GDM1 (cell line): ENCODE measurements at regions not wholly inside any gene's neighbourhood (a gene's known extent, or its start where the extent isn't known, plus 50 kb on each side); places are given as distances from the start of the nearest gene placed in this dataset.

Experiments used
- DNase-seq: peaks from one replicate; lab custom pipeline; 2025; lab: John Stamatoyannopoulos, UW

GRCh38 chr2:65737452-65738011 lies 305.1 kb upstream of the SPRED2 start:
- DNase-seq = no peak

GRCh38 chr2:65731476-65731875 lies 299.1 kb upstream of the SPRED2 start:
- DNase-seq = no peak

- DNase-seq = no peak
Observed at GRCh38 chr2:65730186-65730585, 297.8 kb upstream of the SPRED2 start.

- no peak for DNase-seq
Observed at GRCh38 chr2:65729246-65729645, 296.8 kb upstream of the SPRED2 start.

- no peak for DNase-seq
Observed at GRCh38 chr2:65728477-65729180, 296.2 kb upstream of the SPRED2 start.

GRCh38 chr2:65727816-65728215 lies 295.4 kb upstream of the SPRED2 start:
- no peak for DNase-seq

- DNase-seq = no peak
Observed at GRCh38 chr2:65727381-65727780, 295.0 kb upstream of the SPRED2 start.

GRCh38 chr2:65724752-65725151 lies 292.4 kb upstream of the SPRED2 start:
- no peak for DNase-seq

GRCh38 chr2:65724336-65724735 lies 291.9 kb upstream of the SPRED2 start:
- DNase-seq = no peak

- no peak for DNase-seq
Observed at GRCh38 chr2:65722028-65722778, 289.8 kb upstream of the SPRED2 start.

GRCh38 chr2:65716698-65717097 lies 284.3 kb upstream of the SPRED2 start:
- DNase-seq = no peak

GRCh38 chr2:65715323-65715722 lies 282.9 kb upstream of the SPRED2 start:
- DNase-seq = no peak

- no peak for DNase-seq
Observed at GRCh38 chr2:65714866-65715265, 282.5 kb upstream of the SPRED2 start.

GRCh38 chr2:65711863-65712262 lies 279.5 kb upstream of the SPRED2 start:
- DNase-seq = no peak

- DNase-seq = no peak
Observed at GRCh38 chr2:65710779-65711295, 278.4 kb upstream of the SPRED2 start.

GRCh38 chr2:65710356-65710755 lies 278.0 kb upstream of the SPRED2 start:
- DNase-seq = no peak

- DNase-seq = no peak
Observed at GRCh38 chr2:65708086-65708485, 275.7 kb upstream of the SPRED2 start.

GRCh38 chr2:65706411-65706810 lies 274.0 kb upstream of the SPRED2 start:
- DNase-seq = no peak

- no peak for DNase-seq
Observed at GRCh38 chr2:65701191-65701590, 268.8 kb upstream of the SPRED2 start.

- DNase-seq = no peak
Observed at GRCh38 chr2:65700720-65701119, 268.3 kb upstream of the SPRED2 start.

GRCh38 chr2:65700004-65700651 lies 267.7 kb upstream of the SPRED2 start:
- DNase-seq = no peak

GRCh38 chr2:65691816-65692215 lies 259.4 kb upstream of the SPRED2 start:
- DNase-seq = no peak
